Esophagus muscularis mucosa (tissue), 4 donors: ENCODE measurements at regions not wholly inside any gene's neighbourhood (a gene's known extent, or its start where the extent isn't known, plus 50 kb on each side); places are given as distances from the start of the nearest gene placed in this dataset.
A peak's percentile ranks its signal among the peaks of the same experiment; 100 is the strongest.

Source experiments
- DNase-seq: peaks from one replicate; pipeline ENCODE4 v3.0.0-alpha.2; 2017; ENCODE audit errors: extremely low spot score
- H3K27ac ChIP-seq, 4 donors: fragments of 200-600 bp; sonication (generic); replicated peaks in 1 of 4; 1 replicate in 3 of 4; 2 replicates in 1 of 4; pipeline ENCODE4 v1.5.1; 2016 to 2019; ENCODE audit warnings: mild to moderate bottlenecking in 1 of 4
- H3K27me3 ChIP-seq, 4 donors: fragments of 200-600 bp; sonication (generic); one replicate each; pipeline versions ENCODE4 v1.5.1 to v1.6.0; 2016 to 2019
- H3K36me3 ChIP-seq, 4 donors: fragments of 200-600 bp; sonication (generic); one replicate each; pipeline ENCODE4 v1.5.1; 2016 to 2019
- H3K4me1 ChIP-seq, 4 donors: fragments of 200-600 bp; sonication (generic); one replicate each; pipeline ENCODE4 v1.5.1; 2016 to 2019
- H3K4me3 ChIP-seq, 4 donors: fragments of 200-600 bp; sonication (generic); 1 replicate in 2 of 4; 2 replicates in 2 of 4; pipeline ENCODE4 v1.5.1; 2016 to 2019; ENCODE audit warnings: mild to moderate bottlenecking in 4 of 4, moderate library complexity in 1 of 4
- H3K9me3 ChIP-seq, 4 donors: fragments of 200-600 bp; sonication (generic); 1 replicate in 3 of 4; 2 replicates in 1 of 4; pipeline ENCODE4 v1.5.1; 2016 to 2019
- CTCF ChIP-seq, 3 experiments: fragments of 200-600 bp in 2 of 3; fragments of 450-650 bp in 1 of 3; sonication (generic) in 2 of 3; IDR thresholded peaks; one replicate each; pipeline ENCODE4 v1.5.1; 2017 to 2019; ENCODE audit warnings: antibody characterized with exemption in 3 of 3, mild to moderate bottlenecking in 2 of 3, moderate library complexity in 1 of 3
- EP300 ChIP-seq: sonication (generic); formaldehyde crosslinking; IDR thresholded peaks from one replicate; pipeline ENCODE4 v1.6.1; 2017; ENCODE audit warnings: antibody characterized with exemption
- POLR2A ChIP-seq: fragments of 450-650 bp; IDR thresholded peaks from one replicate; pipeline ENCODE4 v1.6.1; 2017; ENCODE audit warnings: antibody characterized with exemption, moderate library complexity, mild to moderate bottlenecking, low read depth
- POLR2AphosphoS5 ChIP-seq, 2 donors: sonication (generic); formaldehyde crosslinking; IDR thresholded peaks; one replicate each; pipeline ENCODE4 v1.6.1; 2017; ENCODE audit warnings: antibody characterized with exemption in 2 of 2
- WGBS: methylation state at CpG from one replicate; pipeline ENCODE4 v1.1.5; 2018; 5-methylcytosine and 5-hydroxymethylcytosine counted together
- intact Hi-C: fragments of 100-400 bp; cut with DNase I; formaldehyde crosslinking; loops from one replicate; pipeline ENCODE4 v1.15.1; 2023

DNA sequence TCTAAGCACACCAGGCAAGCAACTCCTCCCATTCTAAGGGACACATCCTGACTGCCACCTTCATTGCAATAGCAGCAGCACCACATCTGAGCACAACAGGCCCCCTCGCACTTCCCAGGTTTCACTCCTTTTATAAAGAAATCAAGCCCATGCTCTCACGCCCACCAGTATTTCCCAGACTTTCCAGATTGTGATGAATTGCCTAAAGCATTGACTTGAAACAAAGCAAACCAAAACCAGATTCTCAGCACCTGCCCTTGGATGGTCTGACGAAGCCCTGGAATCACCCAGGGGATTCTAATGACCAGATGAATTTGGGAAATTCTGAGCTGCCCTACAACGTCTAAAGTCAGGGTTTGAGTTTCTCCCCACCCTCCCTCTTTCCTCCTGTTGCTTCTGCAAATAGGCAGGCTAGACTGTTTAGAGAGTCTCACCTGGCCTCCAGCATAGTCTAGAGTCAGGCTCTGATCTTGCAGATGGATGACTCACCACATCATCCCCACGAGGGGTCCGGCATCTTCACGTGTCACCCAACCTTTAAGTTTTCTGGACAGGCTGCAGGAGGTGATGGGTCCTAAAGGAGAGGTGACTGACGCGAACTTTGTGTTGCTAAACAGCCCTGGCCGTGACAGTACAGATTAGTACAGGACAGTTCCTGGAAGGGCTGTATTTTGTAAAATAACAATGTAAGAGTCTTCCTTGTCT, 198.0 kb downstream of the SKIDA1 start:
- intact Hi-C loops: no loop called here
- Histone ChIP-seq H3K4me1 (peaks cover 4 to 19% (median 12%) of the 10 kb centered on the region in 4 donors), H3K4me3 (no peak overlapping the region), H3K27ac (no peak overlapping the region), H3K36me3 (no peaks in the 10 kb centered on the region), H3K27me3 (no peaks in the 10 kb centered on the region), H3K9me3 (no peaks in the 10 kb centered on the region)
- DNase-seq: no peak
- no peak for TF ChIP-seq EP300
- no peak for TF ChIP-seq CTCF (IDR thresholded peaks at IDR 0.05)
- no peak for TF ChIP-seq POLR2A
- no peak for TF ChIP-seq POLR2AphosphoS5 (IDR thresholded peaks at IDR 0.05)
- WGBS: 84% methylated on average over 10 of the region's 10 CpGs

DNA sequence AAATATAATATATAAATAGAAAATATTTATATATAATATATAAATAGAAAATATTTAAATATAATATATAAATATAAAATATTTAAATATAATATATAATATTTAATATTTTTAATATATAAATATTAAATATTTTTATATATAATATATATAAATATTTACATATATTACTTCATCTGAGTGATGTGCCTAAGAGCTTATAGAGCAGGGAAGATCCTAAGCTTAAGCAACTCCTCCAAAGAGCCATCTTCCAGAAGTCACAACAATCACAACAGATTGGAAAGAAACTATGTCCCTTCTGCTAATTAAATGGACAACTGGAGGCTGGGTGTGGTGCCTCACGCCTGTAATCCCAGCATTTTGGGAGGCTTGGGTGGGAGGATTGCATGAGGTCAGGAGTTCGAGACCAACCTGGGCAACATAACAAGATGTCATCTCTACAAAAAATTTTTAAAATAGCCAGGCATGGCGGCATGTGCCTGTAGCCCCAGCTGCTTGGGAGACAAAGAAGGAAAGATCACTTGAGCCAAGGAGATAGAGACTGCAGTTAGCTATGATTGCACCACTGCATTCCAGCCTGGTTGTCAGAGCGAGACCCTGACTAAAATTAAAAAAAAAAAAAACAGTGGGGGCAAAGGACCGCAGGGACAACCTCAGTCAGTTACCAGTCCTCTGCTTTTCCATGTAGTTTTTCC, 198.7 kb downstream of the SKIDA1 start:
- Histone ChIP-seq H3K27me3 (no peaks in the 10 kb centered on the region), H3K36me3 (no peaks in the 10 kb centered on the region), H3K4me1 (peaks cover 4 to 19% (median 12%) of the 10 kb centered on the region in 4 donors), H3K4me3 (no peak overlapping the region), H3K27ac (no peak overlapping the region), H3K9me3 (no peaks in the 10 kb centered on the region)
- TF ChIP-seq POLR2AphosphoS5 (IDR thresholded peaks at IDR 0.05) (no peak), POLR2A (no peak)
- DNase-seq: no peak
- intact Hi-C loops: no loop called here
- 95% methylated on average over 5 of the region's 5 CpGs for WGBS

DNA sequence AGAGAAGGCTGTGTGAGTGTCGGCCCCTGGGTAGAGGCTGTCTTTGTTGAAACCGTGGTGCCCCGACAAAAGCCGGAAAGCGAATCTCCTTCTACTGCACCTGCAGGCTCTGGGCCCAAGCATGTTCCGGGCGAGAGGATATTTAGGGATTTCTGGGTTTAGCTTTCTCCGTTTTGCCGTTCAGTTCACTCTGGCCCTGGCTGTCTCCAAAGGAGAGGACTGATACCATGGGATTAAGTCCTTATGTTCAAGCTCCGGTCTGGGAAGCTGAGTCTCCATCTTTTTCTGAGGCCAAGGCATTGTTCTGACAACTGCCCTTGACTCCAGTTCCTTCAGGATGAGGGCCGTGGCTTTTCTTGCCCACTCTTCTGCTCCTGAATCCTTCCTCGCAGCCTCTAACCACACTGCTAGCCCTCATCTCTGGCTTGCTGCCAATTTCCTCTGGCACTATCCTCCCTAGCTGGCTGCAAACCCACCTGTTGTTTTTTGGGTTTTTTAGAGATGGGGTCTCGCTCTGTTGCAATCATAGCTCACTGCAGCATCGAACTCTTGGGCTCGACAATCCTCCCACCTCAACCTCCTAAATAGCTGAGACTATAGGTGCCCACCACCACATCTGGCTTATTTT, 206.8 kb downstream of the SKIDA1 start:
- Histone ChIP-seq H3K27ac (no peak overlapping the region), H3K9me3 (no peaks in the 10 kb centered on the region), H3K4me3 (no peak overlapping the region), H3K4me1 (peaks cover 27 to 33% (median 30%) of the 10 kb centered on the region in 4 donors), H3K36me3 (no peaks in the 10 kb centered on the region), H3K27me3 (no peaks in the 10 kb centered on the region)
- DNase-seq: no peak
- WGBS: 76% methylated on average over 15 of the region's 15 CpGs
- intact Hi-C loops: no loop called here
- TF ChIP-seq EP300: no peak
- TF ChIP-seq POLR2A: no peak
- no peak for TF ChIP-seq POLR2AphosphoS5 (IDR thresholded peaks at IDR 0.05)
- TF ChIP-seq CTCF (IDR thresholded peaks at IDR 0.05): no peak

- DNase-seq: no peak
- TF ChIP-seq POLR2AphosphoS5 (IDR thresholded peaks at IDR 0.05) (no peak), POLR2A (no peak), EP300 (no peak), CTCF (IDR thresholded peaks at IDR 0.05) (no peak)
- intact Hi-C loops: no loop called here
- H3K9me3 ChIP-seq: no peaks in the 10 kb centered on the region
- no peaks in the 10 kb centered on the region for H3K36me3 ChIP-seq
- WGBS: 59% methylated on average over 3 of the region's 3 CpGs
- no peak overlapping the region for H3K4me3 ChIP-seq
- peaks cover 28 to 39% (median 31%) of the 10 kb centered on the region in 4 donors for H3K4me1 ChIP-seq
- H3K27me3 ChIP-seq: no peaks in the 10 kb centered on the region
- H3K27ac ChIP-seq: no peak overlapping the region
These were observed 207.6 kb downstream of the SKIDA1 start for GRCh38 chr10:21317902-21318301.

DNA sequence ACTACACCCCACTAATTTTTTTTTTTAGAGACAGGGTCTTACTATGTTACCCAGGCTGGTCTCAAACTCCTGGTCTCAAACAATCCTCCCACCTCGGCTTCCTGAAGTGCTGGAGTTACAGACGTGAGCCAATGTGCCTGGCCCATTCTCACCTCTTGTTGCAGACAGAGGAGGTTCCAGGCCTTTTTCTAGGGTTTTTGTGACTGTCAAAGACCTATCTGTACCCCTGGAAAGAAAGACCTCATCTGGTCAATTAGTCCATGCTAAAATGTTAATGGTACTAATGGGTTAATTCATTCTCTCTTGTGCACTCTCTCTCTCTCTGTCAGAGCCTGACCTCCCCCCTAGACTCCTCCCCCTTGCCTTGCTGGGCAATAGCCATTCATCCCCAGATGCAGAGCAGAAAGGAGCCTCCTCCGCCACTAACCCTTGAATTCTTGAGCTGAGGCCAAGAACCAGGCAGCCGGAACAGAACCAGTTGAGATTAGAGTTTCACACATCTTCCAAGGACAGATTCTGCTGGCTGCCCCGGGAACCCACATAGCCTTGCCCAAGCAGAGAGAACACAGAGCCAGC, 209.7 kb downstream of the SKIDA1 start:
- Histone ChIP-seq H3K27me3 (no peaks in the 10 kb centered on the region), H3K4me1 (peaks cover 28 to 39% (median 31%) of the 10 kb centered on the region in 4 donors), H3K9me3 (no peaks in the 10 kb centered on the region), H3K4me3 (no peak overlapping the region), H3K27ac (peak overlapping the region; percentile 50 to 69 (median 57)), H3K36me3 (no peaks in the 10 kb centered on the region)
- TF ChIP-seq CTCF (IDR thresholded peaks at IDR 0.05) (no peak), POLR2AphosphoS5 (IDR thresholded peaks at IDR 0.05) (peak in 1 of 2 donors; percentile 44), EP300 (no peak)
- WGBS: 24% methylated on average over 4 of the region's 5 CpGs
- peak; percentile 92 for DNase-seq
- intact Hi-C loops: no loop called here
